GM18499 (cell line): ENCODE measurements at regions not wholly inside any gene's neighbourhood (a gene's known extent, or its start where the extent isn't known, plus 50 kb on each side); places are given as distances from the start of the nearest gene placed in this dataset.

ENCODE experiments used
- ATAC-seq: cut with Tn5 transposase; IDR thresholded peaks from one replicate; pipeline ENCODE4 v1.9.1; 2021; ENCODE audit warnings: moderate number of reproducible peaks; ENCODE audit not compliant: insufficient read depth, unreplicated experiment

- no peak for ATAC-seq
Measured at GRCh38 chr4:96739101-96739500, 899.2 kb downstream of the PDHA2 start.

GRCh38 chr4:96742332-96743014 is 902.6 kb downstream of the PDHA2 start:
- ATAC-seq = no peak

DNA sequence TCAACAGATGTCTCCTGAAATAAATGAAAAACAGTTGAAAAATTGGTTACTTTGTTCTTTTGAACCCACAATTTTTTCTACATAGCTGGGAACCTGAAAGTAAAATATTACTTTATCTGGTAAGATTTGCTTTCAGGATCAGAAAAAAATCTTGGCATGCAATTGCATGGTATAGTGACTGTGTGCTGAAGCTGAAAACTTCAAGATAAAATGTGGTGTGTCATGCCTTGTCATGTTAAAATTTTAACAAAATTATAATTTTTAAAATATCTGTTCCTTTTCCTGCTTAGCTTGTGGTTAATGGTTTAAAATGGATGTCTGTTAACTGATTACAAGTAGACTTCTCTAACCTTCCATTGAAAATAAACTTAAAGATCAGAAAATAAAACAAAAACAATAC is 904.8 kb downstream of the PDHA2 start:
- ATAC-seq = no peak

DNA sequence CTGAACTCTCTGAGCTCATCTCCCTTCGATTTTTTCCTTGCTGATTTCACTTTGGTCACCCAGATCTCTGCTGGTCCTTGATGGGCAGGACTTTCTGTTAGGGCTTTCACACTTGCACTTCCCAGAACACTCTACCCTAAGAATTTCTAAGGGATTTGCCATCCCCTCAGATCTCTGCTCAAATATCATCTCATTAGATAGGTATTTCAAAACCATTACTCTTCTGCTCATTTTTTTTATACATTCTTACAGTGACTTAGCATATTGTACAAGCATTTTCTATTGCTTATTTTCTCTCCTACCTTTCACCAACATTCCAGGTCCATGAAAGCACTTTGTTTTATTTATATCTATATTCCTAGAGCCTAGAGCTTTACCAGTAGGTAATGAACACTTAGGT is 913.3 kb downstream of the PDHA2 start:
- no peak for ATAC-seq

- ATAC-seq = no peak
Measured at GRCh38 chr4:96755569-96756484, 915.9 kb downstream of the PDHA2 start.

DNA sequence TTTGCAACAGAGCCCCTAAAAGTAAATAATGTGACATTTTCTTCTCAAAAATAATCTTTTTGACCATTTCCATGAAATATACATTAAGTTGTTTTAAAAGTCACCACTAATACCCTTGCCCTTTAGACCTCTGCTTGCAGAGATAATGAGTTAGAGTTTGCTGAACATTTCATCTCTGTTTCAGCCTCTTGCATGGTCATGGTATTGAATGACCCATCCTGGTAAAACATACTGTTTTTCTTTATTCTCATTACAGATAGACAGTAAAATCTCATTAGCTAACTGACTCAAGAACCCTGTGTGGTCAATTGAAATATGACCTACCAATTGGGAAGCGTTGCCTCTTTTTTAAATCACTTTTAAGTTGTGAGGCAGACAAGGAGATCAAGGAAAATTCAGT is 916.7 kb downstream of the PDHA2 start:
- no peak for ATAC-seq

GRCh38 chr4:96763546-96763945 is 923.7 kb downstream of the PDHA2 start:
- no peak for ATAC-seq

DNA sequence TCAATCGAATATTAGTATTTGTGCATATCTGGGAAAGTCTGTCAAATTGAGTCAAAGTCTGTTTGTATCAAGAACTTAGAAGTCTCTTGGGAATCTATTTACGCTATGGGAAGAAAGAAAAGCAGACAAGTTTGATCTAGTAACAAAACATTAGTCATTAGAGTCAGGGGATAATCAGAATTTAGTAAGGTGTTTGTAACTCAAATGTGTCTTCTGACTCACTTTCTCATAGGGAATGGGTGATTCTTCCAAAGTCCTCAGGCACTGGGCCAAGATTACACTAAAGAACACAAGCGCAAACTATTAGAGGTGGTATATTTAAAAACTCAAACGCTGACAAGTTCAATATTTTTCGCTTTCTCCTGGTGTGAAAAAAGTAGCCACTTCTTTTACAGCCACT is 926.5 kb downstream of the PDHA2 start:
- no peak for ATAC-seq

DNA sequence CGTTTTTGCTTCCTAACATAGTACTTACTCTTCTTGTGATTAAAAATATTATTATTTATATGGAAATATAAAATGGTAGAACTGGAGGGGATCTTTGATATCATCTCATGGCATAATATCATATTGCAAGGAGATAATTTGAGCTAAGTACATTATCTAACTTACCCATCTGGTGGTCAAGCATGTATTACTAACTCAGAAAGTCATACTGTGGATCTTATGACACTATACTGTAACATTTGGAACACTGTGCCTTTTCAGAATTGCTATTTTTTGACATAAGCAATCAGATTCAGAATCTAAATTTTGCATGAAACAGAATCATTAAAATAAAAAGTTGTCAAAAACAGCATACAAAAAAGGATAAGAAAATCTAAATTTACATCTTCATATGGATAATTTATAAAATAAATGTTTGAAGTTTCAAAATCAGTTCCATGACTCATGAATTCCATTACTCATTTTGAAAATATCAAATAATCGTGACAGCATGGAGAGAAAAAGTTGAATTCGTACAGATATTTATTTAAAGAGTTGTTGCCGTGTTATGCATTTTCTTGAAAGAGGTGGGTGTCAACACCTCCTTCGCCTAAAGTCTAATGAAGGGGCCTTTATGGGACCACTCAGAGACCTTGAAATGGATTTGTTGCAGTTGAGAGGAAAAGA is 928.1 kb downstream of the PDHA2 start:
- no peak for ATAC-seq

DNA sequence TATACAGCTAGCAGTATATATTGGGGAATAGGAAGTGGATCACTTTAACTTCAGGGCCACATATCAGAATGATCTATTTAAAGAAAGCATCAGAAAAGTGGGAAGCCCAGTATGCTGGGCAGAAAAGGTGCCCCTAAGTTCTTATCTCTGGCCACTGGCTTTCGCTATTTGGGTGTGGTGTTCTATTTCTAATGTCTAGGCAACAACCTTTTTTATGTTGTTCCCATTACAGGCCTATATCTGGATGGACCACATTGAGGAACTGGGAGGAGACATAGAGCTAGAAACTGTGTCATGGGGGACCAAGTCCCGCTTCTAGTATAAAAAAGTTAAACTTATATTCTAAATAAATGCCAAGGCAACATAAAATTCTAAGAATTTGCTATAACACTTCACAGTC is 935.6 kb downstream of the PDHA2 start:
- no peak for ATAC-seq

GRCh38 chr4:96776920-96777527 is 937.1 kb downstream of the PDHA2 start:
- ATAC-seq = no peak

DNA sequence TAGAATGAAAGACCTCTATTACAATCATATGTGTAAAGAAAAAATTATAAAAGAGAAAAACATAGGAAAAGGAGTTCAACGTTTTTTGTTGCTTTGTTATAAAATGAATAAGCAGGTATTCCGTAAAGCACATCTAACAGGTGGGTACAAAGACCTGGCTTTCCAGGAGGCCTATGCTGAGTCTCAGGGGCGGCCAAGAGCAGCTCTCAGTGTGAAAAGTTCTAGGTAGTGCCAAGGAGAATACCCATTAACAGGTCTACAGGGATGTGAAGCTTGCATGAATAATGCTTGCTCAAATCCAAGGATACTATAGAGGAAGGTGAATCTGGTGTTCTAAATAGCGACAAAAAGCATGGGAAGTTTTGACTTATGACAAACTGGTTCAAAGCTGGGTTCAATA is 944.4 kb downstream of the PDHA2 start:
- no peak for ATAC-seq

- no peak for ATAC-seq
Measured at GRCh38 chr4:96786306-96786705, 946.4 kb downstream of the PDHA2 start.

GRCh38 chr4:96787766-96788165 is 947.9 kb downstream of the PDHA2 start:
- no peak for ATAC-seq

DNA sequence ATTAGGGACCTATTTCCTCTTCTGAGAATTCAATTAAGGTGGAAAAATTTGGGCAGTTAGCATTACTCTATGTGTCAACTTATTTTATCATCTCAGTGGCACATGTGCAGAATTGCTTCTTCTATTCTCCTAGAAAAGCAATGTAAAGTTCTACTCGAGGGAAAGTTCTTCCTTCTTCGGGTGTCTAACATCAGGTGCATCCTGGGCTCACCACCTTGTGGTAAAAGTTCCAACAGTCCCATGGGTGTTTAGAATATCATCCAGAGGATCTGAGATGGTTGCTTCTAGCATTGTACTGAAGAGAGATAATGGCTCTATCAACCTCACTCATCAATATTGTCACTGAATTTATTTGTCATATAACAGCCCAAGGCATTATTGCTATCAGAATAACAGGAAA is 969.7 kb downstream of the PDHA2 start:
- no peak for ATAC-seq

DNA sequence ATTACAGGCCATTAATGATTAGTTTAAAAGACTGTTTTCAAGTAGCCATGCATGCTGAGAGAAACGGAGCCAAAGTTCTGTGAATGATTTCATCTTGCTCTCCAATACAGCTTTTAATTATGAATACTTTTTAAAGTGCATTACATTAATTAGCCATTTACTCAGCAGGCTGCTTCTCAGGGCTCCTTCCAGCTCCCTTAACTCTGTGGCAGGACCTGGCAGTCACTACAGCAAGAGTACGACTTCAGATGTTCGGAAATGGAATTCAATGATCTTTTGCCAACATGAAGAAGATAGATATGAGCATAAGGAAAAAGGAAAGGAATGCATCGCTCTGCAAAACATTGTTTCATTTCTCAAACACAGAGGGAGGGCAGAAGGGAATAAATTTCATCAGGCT is 987.2 kb downstream of the PDHA2 start:
- ATAC-seq = no peak

DNA sequence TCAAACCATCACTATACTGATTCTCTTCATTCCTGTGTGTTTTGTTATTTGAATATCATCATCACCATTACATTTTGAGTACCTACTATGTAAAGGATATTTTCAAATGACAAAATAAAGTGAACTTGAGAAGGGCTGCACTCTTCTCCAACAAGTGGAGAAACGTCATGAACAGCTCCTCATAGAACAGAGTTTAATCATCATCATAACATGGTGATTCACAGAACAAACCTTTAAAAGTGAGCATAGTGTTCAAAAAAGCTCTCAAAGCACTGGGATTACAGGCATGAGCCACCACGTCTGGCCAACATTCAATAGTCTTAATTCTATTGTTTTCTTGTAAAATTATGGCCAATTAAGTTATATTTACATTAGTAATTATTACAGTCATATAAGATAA is 993.9 kb downstream of the PDHA2 start:
- no peak for ATAC-seq

DNA sequence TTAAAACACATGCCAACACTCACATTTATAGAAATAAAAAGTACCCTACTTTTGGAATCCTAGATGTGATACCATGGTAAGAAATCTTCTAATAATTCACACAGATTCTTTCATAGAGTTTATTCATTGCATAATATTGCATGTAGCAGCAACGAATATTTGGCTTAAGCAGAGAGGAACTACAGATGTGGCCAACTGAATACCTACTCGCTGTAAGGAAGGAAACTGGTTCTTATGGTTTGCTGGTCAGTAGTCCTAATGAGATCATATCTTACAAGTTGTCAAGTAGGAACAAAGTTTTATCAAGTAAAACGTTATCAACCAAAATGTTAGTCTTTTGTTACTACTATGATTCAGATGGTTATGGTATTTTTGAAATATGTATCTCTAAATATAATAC is 996.1 kb downstream of the PDHA2 start:
- no peak for ATAC-seq

DNA sequence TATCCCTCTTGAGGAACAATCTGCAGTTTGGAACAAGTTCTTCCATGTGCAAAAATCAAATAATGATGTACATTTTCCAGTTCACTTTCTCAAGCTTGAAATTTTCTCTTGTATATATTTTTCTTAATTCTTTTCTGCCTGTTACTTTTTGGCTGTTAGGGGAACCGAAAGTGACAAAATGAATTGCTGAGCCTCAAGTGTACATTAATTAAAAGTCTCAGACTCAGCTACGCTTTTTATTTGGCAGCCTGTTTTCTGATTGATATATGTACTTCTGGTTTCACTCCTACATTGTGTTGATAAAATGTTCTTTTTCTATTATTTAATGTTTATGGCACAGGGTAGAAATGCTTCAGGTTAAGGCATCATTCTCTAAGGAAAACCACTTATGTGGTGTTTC is 999.5 kb downstream of the PDHA2 start:
- no peak for ATAC-seq

DNA sequence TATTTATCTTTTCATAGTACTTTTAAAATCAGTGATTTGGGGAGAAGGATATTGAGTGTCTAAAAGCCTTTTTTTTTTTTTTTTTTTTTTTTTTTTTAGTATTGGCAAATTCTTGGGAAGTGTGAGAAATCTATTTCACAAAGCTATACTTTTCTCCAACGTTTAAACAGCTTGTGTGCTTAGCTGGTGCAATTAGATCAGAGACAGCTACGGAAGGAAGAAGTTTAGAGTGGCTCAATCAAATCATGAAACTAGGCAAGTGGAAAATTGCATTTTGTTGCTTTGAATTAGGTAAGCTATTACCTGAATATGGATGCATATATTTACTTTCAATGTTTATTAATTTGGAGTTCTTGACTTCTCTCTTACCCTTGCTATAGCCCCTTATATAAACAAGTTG is 1001.9 kb downstream of the PDHA2 start:
- ATAC-seq = no peak
